NCI-H1417 treated with DMSO at 0.1 percent for 48 hours (cell line): ENCODE measurements at regions not wholly inside any gene's neighbourhood (a gene's known extent, or its start where the extent isn't known, plus 50 kb on each side); places are given as distances from the start of the nearest gene placed in this dataset.

Experiments used
- DNase-seq: peaks from one replicate; lab custom pipeline; 2025; lab: John Stamatoyannopoulos, UW

GRCh38 chr2:219692521-219692920 lies 65.1 kb downstream of the SLC4A3 start:
- DNase-seq = no peak

- DNase-seq = no peak
Observed at GRCh38 chr2:219695145-219695709, 67.8 kb downstream of the SLC4A3 start.

GRCh38 chr2:219697811-219698747 lies 70.6 kb downstream of the SLC4A3 start:
- no peak for DNase-seq

- no peak for DNase-seq
Observed at GRCh38 chr2:219698748-219699439, 71.5 kb downstream of the SLC4A3 start.

GRCh38 chr2:219699440-219699821 lies 72.0 kb downstream of the SLC4A3 start:
- DNase-seq = no peak

- no peak for DNase-seq
Observed at GRCh38 chr2:219701847-219702634, 74.6 kb downstream of the SLC4A3 start.

DNA sequence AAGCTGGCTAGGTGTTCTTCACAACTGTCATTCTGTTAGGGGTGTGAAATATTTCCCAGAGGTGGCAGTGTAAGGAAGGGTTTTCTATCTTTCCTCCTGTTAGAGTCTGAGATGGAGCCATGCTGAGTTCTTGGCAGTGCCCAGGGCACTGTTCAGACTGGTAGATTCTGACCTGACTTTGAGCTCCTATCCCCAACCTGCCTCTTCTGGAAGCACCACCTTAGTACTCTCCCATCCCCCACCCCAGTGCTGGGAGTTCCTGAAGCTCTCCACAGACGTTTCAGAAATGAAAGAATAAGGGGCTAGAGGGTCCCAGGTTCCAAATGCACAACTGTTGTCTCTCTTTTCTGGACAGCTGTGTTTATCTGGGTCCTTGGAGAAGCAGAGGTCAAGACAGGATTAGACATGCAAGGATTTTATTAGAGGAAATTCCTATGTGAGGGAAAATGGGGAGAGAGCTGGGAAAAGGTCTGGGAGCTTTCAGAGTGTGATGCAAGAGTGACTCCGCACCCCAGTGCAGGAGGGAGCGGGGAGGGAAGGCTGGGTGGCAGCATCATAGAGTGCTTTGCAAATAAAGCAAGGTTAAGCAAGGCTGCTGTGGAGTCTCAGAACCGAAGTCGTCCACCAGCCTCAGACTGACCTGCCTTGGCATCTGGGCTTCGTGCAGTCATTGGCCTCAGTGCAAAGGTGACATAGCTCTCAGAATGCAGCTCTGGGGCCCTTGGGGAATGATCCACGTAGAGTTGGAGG lies 75.5 kb downstream of the SLC4A3 start:
- DNase-seq = no peak

DNA sequence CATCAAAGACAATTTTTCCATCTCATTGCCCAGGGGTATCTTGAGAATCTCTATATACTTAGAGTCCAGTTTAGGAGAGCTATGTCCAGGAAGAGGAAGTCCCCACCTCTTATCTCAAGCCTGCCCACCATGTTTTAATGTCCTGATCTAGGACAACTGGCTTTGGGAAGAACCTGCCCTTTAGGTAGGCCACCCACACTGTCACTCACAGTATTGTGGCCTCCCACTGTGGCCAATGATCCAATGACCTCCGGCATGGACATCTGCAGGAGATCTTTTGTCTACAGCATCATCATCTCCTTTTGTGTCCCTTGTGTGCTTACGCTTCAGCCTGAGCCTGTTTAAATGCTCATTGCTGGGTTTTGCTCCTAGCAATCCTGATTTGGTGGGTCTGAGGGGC lies 77.4 kb downstream of the SLC4A3 start:
- no peak for DNase-seq

GRCh38 chr2:219706823-219707281 lies 79.4 kb downstream of the SLC4A3 start:
- DNase-seq = no peak

DNA sequence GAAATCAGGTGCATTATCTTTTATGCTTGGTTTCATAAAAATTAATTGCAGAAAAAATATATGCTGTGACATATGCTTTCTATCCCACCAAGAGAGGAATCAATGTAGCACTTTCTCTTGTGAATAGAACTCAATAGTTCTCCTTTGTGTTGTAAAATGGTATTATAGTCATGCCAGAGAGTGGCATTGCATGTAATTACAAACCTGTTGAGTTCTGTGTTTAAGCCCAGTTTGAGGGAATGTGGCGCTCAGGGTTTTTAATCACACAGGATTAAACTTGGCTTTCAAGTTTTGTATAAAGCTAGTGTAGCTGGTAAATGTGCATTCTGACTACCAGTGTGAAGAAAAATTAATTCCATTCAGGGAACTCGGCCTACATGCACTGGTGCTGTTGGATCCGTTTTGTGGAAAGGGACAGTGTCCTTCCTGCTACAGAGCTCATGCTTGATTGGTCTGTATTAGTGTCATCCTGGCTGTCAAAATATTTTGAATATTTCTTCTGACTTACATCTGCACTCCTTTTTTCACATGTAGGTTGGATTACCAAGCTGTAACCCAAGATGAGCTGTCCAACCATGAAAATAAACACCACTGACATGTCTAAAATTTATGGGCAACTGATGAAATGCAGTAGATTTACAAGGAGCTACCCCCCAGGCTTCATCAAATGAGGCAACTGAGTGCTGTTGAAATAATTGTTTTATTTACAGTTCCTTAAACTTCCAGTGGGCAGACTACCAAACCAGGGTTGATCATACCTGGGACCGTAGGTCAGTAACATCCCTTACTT lies 80.3 kb downstream of the SLC4A3 start:
- no peak for DNase-seq

DNA sequence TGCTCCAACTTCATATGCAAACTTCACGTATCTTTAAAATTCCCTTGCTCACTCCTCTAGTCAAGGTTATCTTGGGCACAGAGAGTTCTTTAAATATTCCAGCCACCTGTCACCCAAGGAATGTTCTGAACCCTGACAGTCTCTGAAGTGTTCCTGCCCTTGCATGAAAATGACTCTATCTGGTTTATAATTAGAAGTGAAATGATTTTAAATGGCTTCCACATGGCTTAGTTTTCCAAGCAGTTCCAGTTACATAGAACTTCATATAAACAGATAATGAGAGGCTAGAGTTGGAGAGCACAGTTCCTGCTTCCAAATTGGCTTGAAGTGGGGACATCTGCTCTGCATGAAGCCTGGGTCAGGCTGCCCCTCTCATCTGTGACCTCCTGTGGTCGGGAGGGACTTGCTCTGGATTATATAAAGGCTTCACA lies 81.9 kb downstream of the SLC4A3 start:
- DNase-seq = no peak

- DNase-seq = no peak
Observed at GRCh38 chr2:219713110-219713509, 85.7 kb downstream of the SLC4A3 start.

DNA sequence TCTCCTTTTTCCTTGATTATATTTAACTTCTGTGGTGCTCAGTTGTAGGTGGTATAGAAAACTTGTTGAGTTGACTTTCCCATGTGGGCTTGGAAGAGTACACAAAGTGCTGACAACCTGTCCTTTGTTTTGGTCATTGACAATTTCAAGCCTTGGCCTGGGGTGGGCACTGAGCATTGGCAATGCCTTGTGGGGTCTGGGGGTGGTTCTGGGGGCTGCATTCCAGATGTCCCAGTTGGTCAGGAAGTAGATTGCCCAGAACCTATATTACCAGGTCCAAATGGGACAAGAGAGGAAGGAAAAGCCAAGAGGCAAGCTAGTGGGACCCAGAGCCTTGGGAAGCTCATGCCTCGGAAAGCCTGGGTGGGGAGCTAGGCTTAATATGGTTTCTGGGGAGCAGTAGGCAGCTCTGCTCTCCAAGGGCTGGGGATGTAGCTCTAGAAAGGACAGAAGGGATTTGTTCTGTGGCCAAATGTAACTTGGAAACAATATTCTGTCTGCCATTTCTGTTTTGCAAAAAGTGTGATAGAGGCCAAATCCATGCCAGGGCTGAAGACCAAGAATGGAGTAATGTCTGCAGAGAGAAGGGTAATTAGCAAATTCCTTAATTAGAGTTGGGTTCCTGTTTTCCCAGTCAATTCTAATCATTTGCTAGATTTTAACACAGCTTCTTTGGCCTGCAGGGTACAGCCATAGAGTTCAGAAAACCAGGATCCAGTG lies 87.4 kb downstream of the SLC4A3 start:
- DNase-seq = no peak

DNA sequence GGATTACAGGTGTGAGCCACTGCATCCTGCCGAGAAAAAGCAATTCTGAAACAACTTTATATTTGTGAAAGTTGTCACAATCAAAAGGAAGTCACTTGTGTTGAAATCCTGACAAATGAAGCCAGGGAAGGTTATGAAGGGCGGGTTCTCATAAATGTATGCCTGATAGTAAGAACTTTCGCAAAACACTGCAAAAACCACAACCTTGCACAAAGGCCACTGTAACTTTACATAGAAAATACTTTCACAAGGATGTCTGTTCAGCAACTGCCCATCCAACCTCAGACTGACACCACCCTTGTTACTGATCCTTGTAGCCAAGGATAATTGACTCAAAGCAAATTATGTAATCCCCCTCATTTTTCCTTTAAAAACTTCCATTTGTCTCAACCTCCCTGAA lies 90.6 kb downstream of the SLC4A3 start:
- no peak for DNase-seq

- no peak for DNase-seq
Observed at GRCh38 chr2:219719521-219719920, 92.1 kb downstream of the SLC4A3 start.

GRCh38 chr2:219720956-219721355 lies 93.5 kb downstream of the SLC4A3 start:
- DNase-seq = no peak

- DNase-seq = no peak
Observed at GRCh38 chr2:219722276-219722879, 94.9 kb downstream of the SLC4A3 start.

DNA sequence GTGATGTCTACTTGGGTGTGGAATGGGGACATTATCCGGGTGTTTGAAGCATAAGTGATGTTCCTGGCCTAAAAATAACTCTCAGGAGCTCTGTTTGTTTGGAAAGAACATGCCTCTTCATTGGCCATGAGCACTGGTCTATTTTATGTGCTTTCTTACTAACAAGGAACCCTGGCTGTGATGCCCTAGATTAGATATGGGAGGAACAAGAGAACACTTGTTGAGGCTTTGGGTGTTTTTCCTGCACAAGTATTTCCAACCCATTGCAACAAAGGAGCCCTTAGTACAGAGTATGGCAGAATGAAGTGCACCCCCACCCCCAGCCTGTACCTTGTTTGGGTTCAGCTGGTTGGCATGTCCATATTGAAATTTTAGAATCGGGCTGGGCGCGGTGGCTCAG lies 95.9 kb downstream of the SLC4A3 start:
- DNase-seq = no peak

- DNase-seq = no peak
Observed at GRCh38 chr2:219724628-219725027, 97.2 kb downstream of the SLC4A3 start.
